Heart right ventricle (tissue), 16 donors: ENCODE measurements at regions not wholly inside any gene's neighbourhood (a gene's known extent, or its start where the extent isn't known, plus 50 kb on each side); places are given as distances from the start of the nearest gene placed in this dataset.

Experiments
- ATAC-seq, 8 donors: fragments of 200-7000 bp; cut with Tn5 transposase; one replicate each; pipeline ENCODE4 v1.9.1; 2020; ENCODE audit warnings: mild to moderate bottlenecking in 8 of 8, moderate library complexity in 8 of 8, moderate number of reproducible peaks in 1 of 8
- DNase-seq, 2 donors: peaks; one replicate each; pipeline ENCODE4 v3.0.0-alpha.2; 2020
- H3K27ac ChIP-seq, 10 donors: fragments of 200-600 bp; sonication (generic) in 2 of 10; one replicate each; pipeline versions ENCODE4 v1.5.0 to v1.8.0; 2020 to 2022; ENCODE audit warnings: mild to moderate bottlenecking in 3 of 10
- H3K27me3 ChIP-seq, 7 donors: fragments of 200-600 bp; one replicate each; pipeline ENCODE4 v1.8.0; 2021 to 2022; ENCODE audit warnings: mild to moderate bottlenecking in 2 of 7
- H3K36me3 ChIP-seq, 9 donors: fragments of 200-600 bp; sonication (generic) in 1 of 9; one replicate each; pipeline versions ENCODE4 v1.5.0 to v1.8.0; 2020 to 2022; ENCODE audit warnings: mild to moderate bottlenecking in 2 of 9
- H3K4me1 ChIP-seq, 9 donors: fragments of 200-600 bp; sonication (generic) in 1 of 9; one replicate each; pipeline versions ENCODE4 v1.5.0 to v1.8.0; 2020 to 2022; ENCODE audit warnings: mild to moderate bottlenecking in 4 of 9
- H3K4me3 ChIP-seq, 10 donors: fragments of 200-600 bp; sonication (generic) in 2 of 10; one replicate each; pipeline versions ENCODE4 v1.5.0 to v1.8.0; 2020 to 2022; ENCODE audit warnings: mild to moderate bottlenecking in 7 of 10, moderate library complexity in 2 of 10
- H3K9me3 ChIP-seq, 11 donors: fragments of 200-600 bp in 10 of 11; sonication (generic) in 2 of 11; one replicate each; pipeline versions ENCODE4 v1.5.0 to v1.8.0; 2013 to 2022; ENCODE audit warnings: mild to moderate bottlenecking in 2 of 11, control low read depth in 1 of 11, moderate library complexity in 1 of 11
- CTCF ChIP-seq, 9 donors: fragments of 200-600 bp; sonication (generic) in 2 of 9; IDR thresholded peaks; one replicate each; pipeline versions ENCODE4 v1.5.0 to v1.8.0; 2021 to 2022; ENCODE audit warnings: antibody characterized with exemption in 9 of 9, mild to moderate bottlenecking in 5 of 9, moderate library complexity in 1 of 9
- WGBS, 2 donors: extraction: QIAGEN DNeasy Blood & Tissue Kit; methylation state at CpG; one replicate each; pipeline ENCODE4 v1.1.7; 2013; ENCODE audit warnings: inconsistent platforms in 1 of 2; 5-methylcytosine and 5-hydroxymethylcytosine counted together
- intact Hi-C, 10 donors: fragments of 100-400 bp; cut with DNase I; formaldehyde crosslinking; loops; one replicate each; pipeline versions ENCODE4 v1.11.1 to v1.14.2; 2022
- donor health status: Arrhythmogenic right ventricular cardiomyopathy.
- donor health status: ischemic (EF 13 %, LVEDD 7.1; RV severe dilation, severe dysfunction).
- donor health status: healthy with polysubstance abuse.
- donor health status: DM: no; HTN: yes; CAD: no.
- donor health status: DM: no; HTN: no; CAD: no.
- donor health status: ischemic (EF 25% LVEDD 6.9; RV normal size, moderate dysfunction).
- donor health status: ischemic (EF 25% LVEDD 5.7; RV mildly dilated, moderate dysfunction).
- donor health status: healthy.
- donor health status: DM: yes; HTN: yes; CAD: no.
- donor health status: Ischemic cardiomyopathy.
- donor health status: ischemic (EF 35%, LVEDD 5.7; RV mildly dilated, moderate dysfunction).
- donor health status: nonischemic (EF 11% LVEDD 7.7; RV severe dilation, severe dysfunction).
- donor health status: DM: yes; HTN: yes; CAD: no.
- donor health status: PGD.
- donor health status: ischemic (EF 29% LVEDD 5.4; RV normal size, mild dysfunction).
- donor health status: nonischemic (EF 23%, LVEDD 6.1; RV moderate dilation, normal function).

DNA sequence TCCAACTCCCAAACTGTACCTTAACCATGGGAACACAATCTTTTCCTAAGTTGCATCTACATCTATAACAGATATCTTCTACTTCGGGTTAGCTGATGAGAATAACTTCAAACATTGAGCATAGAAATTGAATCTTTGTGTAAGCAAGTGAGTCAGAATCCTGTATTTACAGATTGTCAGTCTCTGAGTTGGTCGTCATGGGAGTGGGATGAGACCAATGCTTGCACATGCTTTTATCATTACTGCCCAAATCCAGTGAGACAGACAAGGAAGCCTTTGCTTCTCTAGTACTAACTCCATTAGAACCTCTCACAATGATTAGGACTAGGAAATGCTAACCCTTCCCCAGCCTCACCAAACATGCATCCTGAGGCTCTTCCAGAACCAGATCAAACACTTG, 587.1 kb upstream of the ZNF717 start:
- Histone ChIP-seq H3K36me3 (no peaks in the 10 kb centered on the region), H3K4me3 (no peak overlapping the region), H3K4me1 (no peaks in the 10 kb centered on the region), H3K27me3 (no peaks in the 10 kb centered on the region), H3K9me3 (no peaks in the 10 kb centered on the region), H3K27ac (no peak overlapping the region)
- intact Hi-C loops, result no loop called here
- no peak for TF ChIP-seq CTCF (IDR thresholded peaks at IDR 0.05)
- 71 to 78% methylated on average over 2 of the region's 2 CpGs for WGBS, 2 donors
- DNase-seq, result no peak
- ATAC-seq, result no peak

DNA sequence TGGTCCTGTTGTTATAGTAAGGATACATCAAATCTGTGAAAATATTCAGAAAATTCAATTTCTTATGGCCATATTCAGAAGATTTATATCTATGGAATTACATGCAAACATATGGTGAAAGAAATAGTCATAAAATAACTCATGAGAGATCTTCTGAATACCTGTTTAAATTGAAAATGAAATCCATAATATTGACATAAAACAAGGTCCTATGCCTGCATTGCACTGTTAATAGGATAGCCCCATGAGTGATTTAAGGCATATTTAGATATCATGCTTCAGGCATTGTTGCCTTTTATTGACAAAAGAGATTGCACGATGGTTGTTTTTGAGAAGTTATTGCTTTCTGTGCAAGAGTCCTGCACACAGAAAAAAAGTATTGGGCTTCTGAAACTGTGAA, 591.7 kb upstream of the ZNF717 start:
- ATAC-seq, result no peak
- WGBS, 2 donors, result 90 to 92% methylated on average over 1 of the region's 1 CpG

DNA sequence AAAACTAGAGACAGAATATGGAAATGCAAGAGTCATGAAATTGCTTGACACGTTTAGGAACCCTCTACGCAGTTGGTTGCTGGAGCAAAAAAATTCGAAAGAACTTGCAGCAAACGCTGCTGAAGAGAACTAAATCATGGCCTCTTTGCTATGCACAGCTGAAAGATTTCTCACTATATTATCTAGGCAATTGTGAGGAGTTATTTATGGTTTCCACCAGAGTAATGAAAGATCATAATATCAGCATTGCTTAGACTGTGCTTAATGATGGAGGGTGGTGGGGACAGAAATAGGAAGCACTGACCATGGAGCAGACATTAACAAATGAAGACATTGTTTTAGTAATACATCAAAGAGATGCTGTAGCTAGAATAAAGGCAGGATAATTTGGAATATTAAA, 593.4 kb upstream of the ZNF717 start:
- intact Hi-C loops, result no loop called here
- H3K27ac ChIP-seq, result no peak overlapping the region
- H3K27me3 ChIP-seq, result no peaks in the 10 kb centered on the region
- WGBS, 2 donors, result 67 to 85% methylated on average over 4 of the region's 4 CpGs
- no peak for ATAC-seq
- DNase-seq, result no peak
- peaks cover 0 to 4% (median 0%) of the 10 kb centered on the region in 11 donors for H3K9me3 ChIP-seq
- no peak for TF ChIP-seq CTCF (IDR thresholded peaks at IDR 0.05)
- peaks cover 0 to 4% (median 0%) of the 10 kb centered on the region in 9 donors for H3K4me1 ChIP-seq
- no peaks in the 10 kb centered on the region for H3K36me3 ChIP-seq
- no peak overlapping the region for H3K4me3 ChIP-seq

More for the DNA sequence above, 591.7 kb upstream of the ZNF717 start:
- Histone ChIP-seq H3K9me3 (peaks cover 0 to 4% (median 0%) of the 10 kb centered on the region in 11 donors), H3K27me3 (no peaks in the 10 kb centered on the region), H3K4me3 (no peak overlapping the region), H3K27ac (no peak overlapping the region), H3K4me1 (no peaks in the 10 kb centered on the region), H3K36me3 (no peaks in the 10 kb centered on the region)
- DNase-seq, result no peak
- intact Hi-C loops, result no loop called here
- TF ChIP-seq CTCF (IDR thresholded peaks at IDR 0.05), result no peak

DNA sequence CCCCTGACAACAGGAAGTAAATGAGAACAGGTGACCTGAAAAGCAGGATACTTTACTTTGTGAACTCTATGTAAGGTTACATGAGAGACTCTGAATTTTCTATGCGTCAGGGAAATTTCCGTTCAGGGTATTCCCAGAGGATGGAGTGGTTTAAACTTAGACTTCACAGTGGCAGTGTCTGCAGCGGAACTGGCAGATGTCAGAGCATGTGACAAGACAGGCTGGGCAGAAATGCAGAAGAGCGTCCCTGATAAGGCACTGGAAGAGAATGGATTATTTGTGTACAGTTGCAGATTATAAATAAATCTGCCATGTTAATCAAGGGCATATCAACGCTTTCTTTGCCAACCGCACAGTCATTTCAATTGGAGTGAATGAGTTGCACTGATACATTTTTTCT, 598.4 kb upstream of the ZNF717 start:
- 23 to 28% methylated on average over 6 of the region's 6 CpGs for WGBS, 2 donors
- peak in 1 of 2 donors; percentile 5 for DNase-seq
- peak in 3 of 8 donors; percentile 58 to 73 (median 62) for ATAC-seq

More for the DNA sequence above, 598.4 kb upstream of the ZNF717 start:
- intact Hi-C loops, result no loop called here
- Histone ChIP-seq H3K27me3 (no peaks in the 10 kb centered on the region), H3K9me3 (peaks cover 0 to 17% (median 0%) of the 10 kb centered on the region in 11 donors), H3K27ac (no peak overlapping the region), H3K36me3 (no peaks in the 10 kb centered on the region), H3K4me1 (peaks cover 0 to 6% (median 0%) of the 10 kb centered on the region in 9 donors), H3K4me3 (no peak overlapping the region)
- no peak for TF ChIP-seq CTCF (IDR thresholded peaks at IDR 0.05)
